ENCODE measurements at regions not wholly inside any gene's neighbourhood (a gene's known extent, or its start where the extent isn't known, plus 50 kb on each side); places are given as distances from the start of the nearest gene placed in this dataset.

GRCh38 chr22:49620666-49621065 lies 207.0 kb downstream of the BRD1 start:
- no peak for DNase-seq

GRCh38 chr22:49620003-49620556 lies 207.6 kb downstream of the BRD1 start:
- DNase-seq, result no peak

GRCh38 chr22:49619301-49619700 lies 208.4 kb downstream of the BRD1 start:
- DNase-seq, result no peak

GRCh38 chr22:49618677-49618953 lies 209.1 kb downstream of the BRD1 start:
- DNase-seq, result no peak

DNA sequence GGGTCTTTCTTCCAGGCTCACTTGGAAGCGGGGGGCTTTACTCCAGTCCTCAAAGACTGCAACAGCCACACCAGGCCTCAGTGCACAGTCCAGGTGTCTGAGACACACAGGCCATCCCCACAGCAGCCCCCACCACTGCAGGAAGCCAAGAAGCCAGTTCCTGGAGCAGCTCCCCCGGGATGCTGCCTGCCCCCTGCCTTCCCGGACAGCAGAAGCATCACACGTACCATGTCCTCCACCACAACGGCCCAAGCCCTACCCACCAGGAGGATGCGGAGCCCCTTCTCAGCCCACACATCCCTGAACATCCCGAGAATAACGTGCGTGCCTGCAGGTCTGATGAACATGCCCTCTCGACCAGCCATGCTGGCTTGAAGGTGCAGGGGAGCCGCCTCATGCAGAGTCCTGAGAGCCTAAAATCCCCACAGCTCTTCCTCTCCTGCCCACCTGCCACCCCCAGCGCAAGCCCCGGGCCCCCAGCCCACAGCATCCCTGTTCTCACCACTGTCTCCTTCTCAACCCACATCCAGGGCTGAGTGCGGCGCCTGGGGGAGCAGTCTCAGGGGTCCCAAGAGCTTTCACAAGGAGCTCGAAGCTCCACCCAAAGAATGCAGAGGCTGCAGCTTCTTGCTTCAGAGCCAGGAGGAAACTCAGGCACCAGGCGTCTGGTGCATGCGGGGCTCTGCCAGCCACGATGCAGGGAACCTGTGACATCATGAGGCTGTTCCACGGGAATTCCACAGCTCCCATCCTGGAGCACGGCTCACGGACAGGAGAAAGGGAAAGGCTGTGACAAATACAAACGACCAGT lies 209.6 kb downstream of the BRD1 start:
- DNase-seq, result no peak

DNA sequence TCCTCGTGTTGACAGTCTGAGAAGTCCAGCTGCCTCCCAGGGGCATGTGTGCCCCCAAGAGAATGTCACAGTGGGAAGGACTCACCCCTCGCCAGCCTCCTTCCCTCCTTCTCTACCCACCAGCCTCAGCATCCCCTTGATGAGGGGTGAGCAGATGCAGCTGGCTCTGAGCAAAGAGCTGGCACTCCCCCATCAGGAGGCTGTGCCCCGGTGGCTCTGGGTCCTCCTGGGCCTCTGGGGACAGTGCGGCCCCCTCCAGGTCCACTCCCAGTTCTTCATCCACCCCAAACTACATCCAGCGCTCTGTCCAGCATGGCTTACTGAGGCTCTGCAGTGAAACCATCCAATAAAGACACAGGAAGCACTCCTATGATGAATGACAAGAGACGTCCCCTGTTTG lies 210.4 kb downstream of the BRD1 start:
- no peak for DNase-seq

DNA sequence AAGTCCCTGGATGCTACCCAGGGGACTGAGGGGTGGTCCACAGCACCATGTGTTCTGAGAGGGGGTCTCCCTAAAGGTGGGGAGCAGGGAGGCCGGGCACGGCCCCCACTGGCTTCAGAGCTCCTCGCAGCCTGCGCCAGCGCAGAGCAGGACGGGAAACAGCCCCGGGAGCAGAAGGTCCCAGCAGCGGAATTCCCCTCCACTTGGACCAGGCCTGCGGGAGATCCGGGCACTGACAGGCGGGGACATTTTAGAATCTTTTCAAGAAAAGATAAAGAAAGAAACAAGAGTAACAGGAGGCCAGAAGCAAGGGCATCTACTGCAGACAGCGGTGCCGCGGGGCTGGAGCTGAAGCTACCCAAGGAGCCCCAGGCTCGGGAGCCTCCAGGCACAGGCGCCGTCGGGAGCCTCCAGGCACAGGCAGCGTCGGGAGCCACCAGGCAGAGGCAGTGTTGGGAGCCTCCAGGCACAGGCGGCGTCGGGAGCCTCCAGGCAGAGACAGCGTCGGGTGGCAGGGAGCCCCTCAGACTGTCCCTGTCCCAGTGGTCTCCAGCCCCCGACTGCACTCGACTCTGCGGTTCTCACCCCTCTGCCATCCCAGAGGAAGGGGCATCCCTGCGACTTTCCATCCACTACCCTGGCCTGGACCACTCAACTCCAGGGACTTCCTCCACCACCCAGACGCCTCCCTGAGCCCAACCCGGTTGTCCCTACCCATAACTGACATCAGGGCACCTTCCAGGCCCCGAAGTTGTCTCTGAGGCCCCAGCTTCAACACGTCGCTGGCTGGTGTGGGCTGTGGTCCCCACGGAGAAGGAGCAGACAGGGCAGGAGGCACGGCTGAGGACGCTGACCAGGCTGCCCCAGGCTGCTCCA lies 211.1 kb downstream of the BRD1 start:
- DNase-seq, result no peak

DNA sequence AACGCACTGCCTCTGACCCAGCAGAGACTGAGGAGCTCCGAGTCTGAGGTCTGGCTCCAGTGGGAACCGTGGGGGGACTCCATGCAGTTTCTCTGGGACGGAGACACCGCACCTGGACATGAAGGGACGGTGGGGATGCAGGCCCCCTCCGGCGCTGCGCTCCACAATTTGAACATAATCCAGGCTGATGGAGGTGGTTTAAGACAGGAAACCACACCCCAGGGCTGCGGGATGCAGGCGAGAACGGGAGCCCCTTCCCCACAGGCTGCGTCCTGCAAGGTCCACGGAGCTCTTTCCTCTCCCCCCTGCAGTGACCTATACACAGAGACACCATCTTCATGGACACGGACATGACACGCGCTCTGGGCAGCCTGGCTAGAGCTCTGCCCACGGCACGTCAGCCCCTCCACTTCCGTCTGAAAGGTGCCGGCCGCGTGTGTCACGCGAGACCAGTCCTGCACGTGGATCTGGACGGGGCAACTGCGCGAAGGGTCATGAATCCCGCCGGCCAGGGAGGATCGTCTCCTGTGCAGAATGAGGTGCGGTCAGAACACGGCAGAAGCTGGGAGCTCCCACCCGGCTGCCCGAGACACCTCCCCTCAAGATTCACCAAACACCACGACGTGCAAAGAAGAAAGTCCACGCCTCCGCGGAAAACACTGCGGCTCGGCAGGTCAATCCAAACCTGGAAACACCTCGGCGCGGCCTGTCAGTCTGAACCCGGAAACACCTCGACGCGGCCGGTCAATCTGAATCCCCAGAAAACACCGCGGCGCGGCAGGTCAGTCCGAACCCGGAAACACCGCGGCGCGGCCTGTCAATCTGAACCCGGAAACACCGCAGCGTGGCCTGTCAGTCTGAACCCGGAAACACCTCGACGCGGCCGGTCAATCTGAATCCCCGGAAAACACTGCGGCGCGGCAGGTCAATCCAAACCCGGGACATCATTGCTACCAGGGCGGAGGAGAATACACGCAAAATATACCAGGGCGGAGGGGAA lies 212.4 kb downstream of the BRD1 start:
- no peak for DNase-seq

- DNase-seq, result no peak
Observed at GRCh38 chr22:49613511-49614270, 214.0 kb downstream of the BRD1 start.

- no peak for DNase-seq
Observed at GRCh38 chr22:49613108-49613507, 214.6 kb downstream of the BRD1 start.

DNA sequence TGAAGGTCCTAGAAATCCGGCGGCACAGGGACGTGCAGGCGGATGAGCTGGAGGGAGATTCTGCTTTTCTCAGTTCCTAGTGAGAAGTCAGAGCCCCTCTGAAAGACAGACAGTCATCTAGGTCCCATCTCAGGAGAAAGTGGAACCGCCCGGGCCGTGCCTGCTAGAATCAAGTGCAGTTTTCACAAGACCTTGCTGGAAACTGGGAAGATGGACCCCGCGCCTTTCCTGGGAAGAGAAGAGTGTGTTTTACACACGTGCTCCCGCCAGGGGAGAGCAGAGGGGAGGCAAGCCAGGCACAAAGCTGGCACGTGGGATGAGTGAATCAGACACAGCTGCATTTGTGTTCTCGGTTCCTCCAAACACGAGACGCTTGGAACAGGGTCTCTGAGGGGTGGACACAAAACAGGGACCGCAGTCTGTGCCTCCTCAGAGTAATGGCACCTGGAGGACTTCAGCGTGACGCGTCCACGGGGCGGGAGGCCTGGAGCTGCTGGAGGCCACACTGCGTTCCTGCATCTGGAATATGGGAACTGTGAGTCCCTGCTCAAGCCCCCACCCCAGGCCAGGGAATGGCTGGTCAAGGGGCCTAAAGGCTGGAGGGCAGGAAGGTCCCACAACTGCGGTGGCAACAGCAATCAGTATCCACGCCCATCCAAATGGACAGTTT lies 218.3 kb downstream of the BRD1 start:
- DNase-seq, result no peak

DNA sequence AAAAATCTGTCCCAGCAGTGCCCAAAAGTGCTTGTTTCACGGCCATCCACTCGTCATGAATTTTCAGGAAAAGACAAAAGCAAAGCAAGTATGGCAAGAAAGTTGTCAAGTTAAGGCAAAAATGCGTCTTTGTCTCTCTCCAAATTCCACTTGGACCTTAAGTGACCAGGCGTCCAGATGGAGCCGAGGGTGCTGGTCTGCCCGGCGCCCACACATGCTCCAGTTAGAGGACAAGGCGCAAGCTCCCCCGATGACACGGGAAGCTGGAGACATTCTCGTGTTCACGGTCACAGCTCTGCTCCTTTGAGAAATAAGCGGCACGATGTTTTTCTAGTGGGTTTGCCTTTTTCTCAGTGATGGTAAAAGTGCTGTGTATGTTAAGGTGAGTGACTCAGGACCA lies 219.0 kb downstream of the BRD1 start:
- DNase-seq, result no peak

GRCh38 chr22:49608228-49608627 lies 219.4 kb downstream of the BRD1 start:
- DNase-seq, result no peak

GRCh38 chr22:49607821-49608220 lies 219.9 kb downstream of the BRD1 start:
- DNase-seq, result no peak

DNA sequence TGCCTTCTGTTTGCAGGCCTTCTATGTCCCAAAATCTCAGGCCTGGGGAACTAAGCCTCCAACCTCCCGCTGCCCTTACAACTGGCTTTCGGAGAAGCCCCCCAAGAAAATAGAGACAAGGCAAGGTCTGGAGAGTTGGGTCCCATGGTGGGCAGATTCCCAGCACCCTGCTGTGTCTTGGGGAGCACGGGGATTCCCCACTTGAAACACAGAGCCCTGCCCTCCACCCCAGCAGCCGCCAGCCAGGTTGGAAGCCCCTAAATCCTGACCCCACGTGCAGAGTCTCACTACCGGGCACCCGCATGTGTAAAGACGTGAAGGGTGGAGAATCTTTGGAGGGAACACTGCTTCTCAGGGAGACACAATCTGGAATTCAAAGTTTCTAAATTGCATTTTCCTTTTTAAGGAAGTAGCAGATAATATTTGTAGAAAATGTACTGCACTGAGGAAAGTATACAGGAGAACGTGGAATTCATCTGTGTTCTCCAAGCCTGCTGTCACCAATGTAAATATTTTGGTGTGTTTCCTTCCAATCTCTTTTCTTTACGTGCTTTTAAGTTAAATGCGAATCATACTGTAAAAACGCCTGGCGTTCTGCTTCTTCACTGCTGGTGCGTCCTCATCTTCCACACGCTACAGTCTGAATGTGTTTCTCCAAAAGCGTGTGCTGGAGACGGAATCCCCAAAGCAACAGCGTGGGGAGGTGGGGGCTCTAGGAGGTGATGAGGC lies 220.9 kb downstream of the BRD1 start:
- DNase-seq, result no peak

DNA sequence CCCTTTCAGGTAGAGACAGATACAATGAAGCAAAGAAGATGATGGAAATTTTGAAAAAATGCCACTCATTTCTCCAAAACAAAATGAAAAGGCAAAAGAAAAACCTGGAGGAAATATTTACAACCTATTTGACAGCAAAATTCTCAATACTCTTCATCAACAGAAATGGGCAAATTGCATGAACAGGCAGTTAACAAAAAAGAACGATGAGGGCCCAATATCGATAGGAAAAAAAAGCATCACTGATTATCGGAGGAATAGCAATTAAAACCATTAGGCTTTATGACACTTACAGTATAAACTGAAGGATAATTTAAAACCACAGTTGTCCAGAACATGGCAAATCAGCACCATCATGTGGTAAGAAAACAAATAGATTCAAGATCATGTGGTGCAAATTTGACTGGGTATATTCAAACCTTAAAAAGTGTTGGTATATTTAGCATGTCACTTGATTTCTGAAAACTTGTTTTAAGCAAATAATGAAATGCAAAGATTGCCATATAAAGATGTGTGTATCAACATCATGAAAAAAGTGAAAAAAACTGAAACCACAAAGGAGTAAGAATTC lies 222.9 kb downstream of the BRD1 start:
- DNase-seq, result no peak

- no peak for DNase-seq
Observed at GRCh38 chr22:49603016-49603415, 224.7 kb downstream of the BRD1 start.

- no peak for DNase-seq
Observed at GRCh38 chr22:49602481-49602880, 225.2 kb downstream of the BRD1 start.

GRCh38 chr22:49601614-49602321 lies 225.9 kb downstream of the BRD1 start:
- no peak for DNase-seq
